ENCODE measurements at regions not wholly inside any gene's neighbourhood (a gene's known extent, or its start where the extent isn't known, plus 50 kb on each side); places are given as distances from the start of the nearest gene placed in this dataset.

DNA sequence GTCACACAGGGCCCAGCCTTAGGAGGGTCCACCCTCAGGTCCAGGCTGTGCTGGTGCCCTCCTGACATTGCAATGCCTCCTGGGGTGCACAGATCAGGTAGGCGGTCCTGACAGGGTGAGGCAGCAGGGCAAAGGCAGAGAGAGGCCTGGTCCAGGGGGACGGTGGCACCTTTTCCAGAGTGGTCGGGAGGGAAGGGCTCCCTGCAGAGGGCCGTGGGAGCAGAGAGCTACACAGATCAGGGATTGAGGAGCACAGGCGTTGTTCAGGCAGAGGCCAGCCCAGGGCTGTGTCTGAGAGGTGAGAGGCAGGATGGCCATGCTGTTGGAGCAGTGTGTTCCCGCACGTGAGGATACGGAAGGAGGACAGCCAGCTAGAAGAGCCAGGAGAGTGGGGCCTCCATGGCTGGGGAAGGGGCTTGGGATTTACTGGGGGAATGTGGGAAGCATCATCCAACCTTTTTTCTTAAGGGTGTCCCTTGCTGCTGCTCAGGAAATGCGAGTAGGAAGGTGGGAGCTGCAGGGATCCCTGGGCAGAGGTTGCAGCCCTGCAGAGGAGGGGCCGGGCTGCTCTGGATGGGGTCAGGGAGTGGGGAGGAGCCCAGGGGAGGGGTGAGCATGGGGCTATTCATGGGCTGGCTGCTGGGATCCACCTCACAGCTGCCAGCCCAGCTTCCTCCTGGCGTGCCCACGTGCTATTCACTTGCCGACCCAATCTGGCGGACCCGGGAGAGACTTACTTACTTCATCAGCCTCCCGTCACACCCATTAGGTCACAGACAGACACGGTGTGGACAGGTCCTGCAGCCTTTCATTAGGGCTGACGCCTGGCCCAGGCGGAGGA, 1516.4 kb downstream of the TBC1D22A start:
- Histone ChIP-seq H3K27ac (no peak overlapping the region), H3K36me3 (no peaks in the 10 kb centered on the region), H3K4me1 (peaks cover 0 to 9% (median 0%) of the 10 kb centered on the region in 10 experiments; a peak in 5 of 20 replicates), H3K4me2 (no peak overlapping the region), H3K9me3 (replicated peaks in 1 of 11) (peaks cover 0 to 15% (median 11%) of the 10 kb centered on the region in 11 experiments; a peak in 17 of 22 replicates), H3K9ac (no peak overlapping the region), H3K27me3 (no peaks in the 10 kb centered on the region), H3K4me3 (no peak overlapping the region), H4K20me1 (no peaks in the 10 kb centered on the region)
- TF ChIP-seq Cebpa-rat (IDR thresholded peaks at IDR 0.05): no peak

DNA sequence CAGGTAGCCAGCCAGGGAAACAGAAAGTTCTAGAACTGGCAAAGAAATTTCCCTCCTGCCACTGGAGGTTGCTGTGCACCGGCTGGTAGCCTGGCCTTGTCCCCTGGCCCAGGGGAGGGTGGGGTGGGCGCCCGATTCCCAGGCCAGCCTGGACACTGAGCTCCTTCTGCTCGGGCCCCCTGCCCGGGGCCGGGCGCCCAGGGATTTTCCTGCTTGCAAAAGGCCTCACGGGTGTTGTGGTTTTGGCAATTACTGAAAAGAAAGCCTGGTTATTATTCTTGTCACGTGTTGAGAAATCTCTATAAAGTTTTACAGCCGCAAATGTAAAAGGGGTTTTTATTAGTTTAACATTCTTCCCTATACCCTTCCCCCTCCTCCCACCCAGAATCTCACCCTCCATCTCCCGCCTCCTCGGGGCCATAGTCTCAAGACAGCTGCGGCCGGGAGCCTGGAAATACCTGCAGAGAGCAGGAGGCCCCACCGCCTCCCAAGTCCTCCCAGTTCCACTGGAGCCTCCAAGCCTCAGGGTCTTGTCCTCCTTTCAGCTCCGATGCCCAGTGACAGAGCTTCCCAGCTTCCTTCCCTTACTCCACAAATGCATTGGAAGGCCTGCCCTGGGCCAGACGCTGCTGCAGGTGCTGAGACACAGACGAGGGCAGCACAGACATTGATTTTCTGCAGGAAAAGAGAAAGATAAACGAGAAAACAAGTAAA, 1515.6 kb downstream of the TBC1D22A start:
- Histone ChIP-seq H3K36me3 (no peaks in the 10 kb centered on the region), H3K4me3 (no peak overlapping the region), H3K9me3 (replicated peaks in 1 of 11) (peaks cover 0 to 15% (median 11%) of the 10 kb centered on the region in 11 experiments; a peak in 17 of 22 replicates), H3K27me3 (no peaks in the 10 kb centered on the region), H3K9ac (no peak overlapping the region; a peak in 1 of 22 replicates), H3K27ac (no peak overlapping the region), H4K20me1 (no peaks in the 10 kb centered on the region), H3K4me2 (peak overlapping the region in 6 of 11 experiments; percentile 6 to 32 (median 18); a peak in 6 of 22 replicates), H3K4me1 (peaks cover 0 to 9% (median 0%) of the 10 kb centered on the region in 10 experiments; a peak in 5 of 20 replicates)
- TF ChIP-seq Cebpa-rat (IDR thresholded peaks at IDR 0.05): no peak

DNA sequence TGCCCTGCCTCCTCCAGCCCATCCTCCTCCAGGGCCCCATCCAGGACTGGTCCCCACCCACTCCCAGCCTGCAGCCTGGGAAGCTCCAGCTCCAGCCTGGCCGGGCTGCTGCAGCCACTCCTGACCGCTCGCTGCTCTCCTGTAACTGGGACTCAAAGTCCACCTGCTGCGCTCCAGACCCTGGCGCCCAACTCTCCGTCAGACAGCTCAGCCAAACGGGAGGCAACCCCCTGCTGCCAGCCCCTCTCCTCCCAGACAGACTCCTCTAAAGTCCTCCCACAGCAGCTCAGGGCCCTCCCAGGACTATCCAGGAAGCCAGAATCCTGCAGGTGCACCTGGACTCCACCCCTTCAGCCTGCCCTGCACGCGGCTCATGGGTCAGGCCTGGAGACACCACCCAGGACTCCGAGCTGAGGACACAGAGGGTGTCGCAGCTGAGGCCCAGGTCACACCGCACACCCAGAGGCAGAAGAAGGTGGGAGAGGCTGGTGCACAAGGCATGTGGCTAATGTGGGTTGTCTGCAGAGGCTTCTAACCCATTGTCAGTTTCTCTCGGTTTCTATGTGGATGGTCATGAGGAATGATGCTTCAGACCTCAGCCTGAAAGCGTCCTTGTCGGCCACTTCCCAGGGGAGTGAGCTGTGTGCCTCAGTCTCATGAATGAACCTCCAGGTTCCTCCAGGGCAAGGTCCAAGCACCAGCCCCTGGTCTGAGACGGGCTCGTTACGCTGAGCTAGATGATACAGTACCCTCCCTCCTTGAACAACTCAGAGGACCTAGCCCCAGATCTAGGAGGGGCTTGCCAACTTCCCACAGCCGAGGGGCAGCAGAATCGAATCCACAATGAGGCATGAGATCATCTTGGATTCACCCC, 1514.8 kb downstream of the TBC1D22A start:
- no peak overlapping the region; a peak in 1 of 22 replicates for H3K9ac ChIP-seq
- H3K27ac ChIP-seq: no peak overlapping the region
- peak overlapping the region in 3 of 11 experiments; percentile 10 to 32 (median 25); a peak in 3 of 22 replicates for H3K4me2 ChIP-seq
- H3K36me3 ChIP-seq: no peaks in the 10 kb centered on the region
- peaks cover 0 to 15% (median 11%) of the 10 kb centered on the region in 11 experiments; a peak in 17 of 22 replicates for H3K9me3 ChIP-seq (replicated peaks in 1 of 11)
- H3K4me1 ChIP-seq: peaks cover 0 to 9% (median 0%) of the 10 kb centered on the region in 10 experiments; a peak in 5 of 20 replicates
- H3K27me3 ChIP-seq: no peaks in the 10 kb centered on the region
- no peak overlapping the region for H3K4me3 ChIP-seq
- no peaks in the 10 kb centered on the region for H4K20me1 ChIP-seq
- TF ChIP-seq Cebpa-rat (IDR thresholded peaks at IDR 0.05): no peak

DNA sequence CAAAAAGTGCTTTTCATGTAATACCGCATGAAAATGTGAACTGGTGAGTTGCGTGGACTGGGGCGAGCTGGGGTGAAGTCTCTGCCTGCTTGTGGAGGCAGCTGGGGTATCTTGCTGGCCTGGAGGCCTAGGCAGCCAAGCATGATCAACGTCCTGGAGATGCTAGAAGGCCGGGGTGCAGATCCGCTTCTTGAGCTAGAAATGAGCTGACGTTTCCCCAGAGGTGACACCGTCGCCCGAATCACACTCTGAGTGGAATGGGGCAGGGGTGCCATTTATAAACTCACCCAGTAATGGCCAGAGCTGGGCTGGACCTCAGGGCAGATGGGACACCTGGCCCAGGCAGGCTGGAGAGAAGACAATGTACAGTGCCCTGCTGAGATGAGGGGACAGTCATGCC, 1513.0 kb downstream of the TBC1D22A start:
- Histone ChIP-seq H3K27ac (no peak overlapping the region), H3K4me1 (peaks cover 0 to 9% (median 0%) of the 10 kb centered on the region in 10 experiments; a peak in 5 of 20 replicates), H3K9me3 (replicated peaks in 1 of 11) (no peaks in the 10 kb centered on the region), H3K9ac (no peak overlapping the region), H3K36me3 (no peaks in the 10 kb centered on the region), H3K4me2 (no peak overlapping the region), H3K4me3 (no peak overlapping the region), H3K27me3 (no peaks in the 10 kb centered on the region), H4K20me1 (no peaks in the 10 kb centered on the region)
- no peak for TF ChIP-seq Cebpa-rat (IDR thresholded peaks at IDR 0.05)

DNA sequence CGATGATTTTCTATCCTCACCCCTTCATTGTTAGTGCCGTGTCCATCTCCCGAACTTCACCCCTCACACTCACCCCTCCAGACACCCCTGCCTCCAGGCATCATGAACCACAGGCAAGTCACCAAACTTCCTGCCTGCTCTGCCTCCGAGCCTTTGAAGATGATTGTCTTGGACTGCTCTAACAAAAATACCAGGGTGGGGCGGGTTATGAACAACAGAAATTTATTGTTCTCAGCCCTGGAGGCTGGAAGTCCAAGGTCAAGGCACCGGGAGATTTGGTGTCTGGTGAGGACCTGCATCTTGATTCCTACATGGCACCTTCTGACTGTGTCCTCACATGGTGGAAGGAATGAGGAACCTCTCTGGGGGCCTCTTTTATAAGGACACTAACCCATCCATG, 1508.3 kb downstream of the TBC1D22A start:
- H3K9me3 ChIP-seq (replicated peaks in 1 of 11): no peaks in the 10 kb centered on the region
- no peak for TF ChIP-seq Cebpa-rat (IDR thresholded peaks at IDR 0.05)
- H4K20me1 ChIP-seq: 0 out of 22 replicates have a peak, but pooled peaks cover 0 to 7% (median 0%) of the 10 kb centered on the region in 11 experiments
- no peak overlapping the region for H3K4me2 ChIP-seq
- no peaks in the 10 kb centered on the region for H3K27me3 ChIP-seq
- no peaks in the 10 kb centered on the region for H3K36me3 ChIP-seq
- no peak overlapping the region for H3K4me3 ChIP-seq
- H3K27ac ChIP-seq: no peak overlapping the region
- H3K4me1 ChIP-seq: no peaks in the 10 kb centered on the region
- H3K9ac ChIP-seq: no peak overlapping the region

DNA sequence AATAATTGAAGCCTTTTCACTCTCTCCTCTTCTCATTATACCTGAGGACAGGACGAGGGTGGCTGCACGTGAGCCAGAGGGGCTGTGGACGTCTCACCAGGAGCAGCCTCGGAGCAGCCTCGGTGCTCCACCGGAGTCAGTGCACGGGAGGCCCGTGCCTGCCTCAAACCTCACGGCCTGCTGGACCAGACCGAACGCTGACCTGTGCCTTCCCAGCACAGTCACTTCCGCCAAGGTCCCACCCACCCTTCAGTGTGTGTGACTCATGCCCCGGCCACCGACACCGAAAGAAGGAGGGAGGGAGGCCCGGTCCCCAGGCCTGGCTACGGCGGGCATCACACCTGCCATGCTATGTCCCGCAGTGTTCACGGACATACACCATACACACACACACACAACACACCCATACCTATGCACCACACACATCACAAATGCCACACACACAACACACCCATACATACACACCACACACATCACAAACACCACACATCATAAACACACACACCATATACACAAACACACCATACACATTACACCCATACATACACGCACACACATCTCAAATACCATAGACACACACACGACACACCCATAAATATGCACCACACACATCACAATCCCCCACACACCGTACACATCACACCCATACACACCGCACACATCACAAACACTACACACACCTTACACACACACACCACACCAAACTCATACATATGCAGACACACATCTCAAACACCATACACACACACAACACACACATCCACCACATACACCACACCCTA, 1506.5 kb downstream of the TBC1D22A start:
- Histone ChIP-seq H3K36me3 (no peaks in the 10 kb centered on the region), H3K4me1 (no peaks in the 10 kb centered on the region), H3K4me2 (no peak overlapping the region; a peak in 1 of 22 replicates), H3K9ac (no peak overlapping the region), H3K27me3 (no peaks in the 10 kb centered on the region), H3K9me3 (replicated peaks in 1 of 11) (no peaks in the 10 kb centered on the region), H4K20me1 (peaks cover 0 to 7% (median 0%) of the 10 kb centered on the region in 11 experiments; a peak in 1 of 22 replicates), H3K4me3 (no peak overlapping the region), H3K27ac (no peak overlapping the region)
- TF ChIP-seq Cebpa-rat (IDR thresholded peaks at IDR 0.05): no peak

DNA sequence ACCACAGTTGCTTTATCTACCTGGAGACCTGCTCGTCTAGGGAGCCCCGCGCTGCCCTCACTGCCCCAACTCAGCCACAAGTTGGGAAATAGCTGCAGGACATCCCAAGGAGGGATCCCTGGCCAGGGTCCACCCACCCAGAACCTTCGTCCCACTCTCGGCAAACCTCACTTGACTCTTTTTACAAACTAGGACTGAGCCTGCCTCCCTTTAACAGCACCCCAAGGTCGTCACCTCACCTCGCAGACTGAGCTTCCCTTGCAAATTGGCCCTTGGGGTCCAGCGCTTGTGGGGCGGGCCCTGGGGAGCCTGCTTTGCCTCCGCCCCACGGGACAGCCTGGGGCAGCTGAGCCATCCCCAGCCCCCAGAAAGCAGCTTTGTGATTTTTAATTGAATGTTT, 1505.8 kb downstream of the TBC1D22A start:
- no peaks in the 10 kb centered on the region for H3K9me3 ChIP-seq (replicated peaks in 1 of 11)
- H3K4me1 ChIP-seq: no peaks in the 10 kb centered on the region
- no peaks in the 10 kb centered on the region for H3K36me3 ChIP-seq
- no peaks in the 10 kb centered on the region for H3K27me3 ChIP-seq
- H3K27ac ChIP-seq: no peak overlapping the region
- H3K4me2 ChIP-seq: no peak overlapping the region
- H3K9ac ChIP-seq: no peak overlapping the region
- no peak for TF ChIP-seq Cebpa-rat (IDR thresholded peaks at IDR 0.05)
- H4K20me1 ChIP-seq: peaks cover 0 to 7% (median 0%) of the 10 kb centered on the region in 11 experiments; a peak in 1 of 22 replicates
- H3K4me3 ChIP-seq: no peak overlapping the region

DNA sequence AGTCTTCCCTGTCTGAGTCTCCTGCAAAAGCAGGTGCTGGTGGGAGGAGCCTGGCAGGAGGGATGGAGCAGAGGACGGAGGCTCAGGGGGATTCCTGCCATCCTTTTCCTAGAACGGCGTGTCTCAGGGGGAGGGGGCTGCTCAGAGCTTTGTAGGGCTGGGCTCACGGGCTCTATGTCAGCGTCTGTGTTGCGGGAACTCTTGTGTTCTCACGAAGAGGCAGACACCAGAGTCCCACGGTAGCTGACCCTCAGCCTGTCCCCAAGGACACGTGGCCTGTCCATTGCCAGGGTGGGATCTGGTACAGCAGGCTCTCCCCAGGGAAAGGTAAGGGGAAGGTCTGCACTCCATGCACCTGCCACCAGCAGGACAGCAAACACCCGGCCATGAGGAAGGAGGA, 1505.2 kb downstream of the TBC1D22A start:
- TF ChIP-seq Cebpa-rat (IDR thresholded peaks at IDR 0.05): no peak
- no peak overlapping the region for H3K27ac ChIP-seq
- H3K36me3 ChIP-seq: no peaks in the 10 kb centered on the region

More for the DNA sequence above, 1505.2 kb downstream of the TBC1D22A start:
- Histone ChIP-seq H4K20me1 (peaks cover 0 to 7% (median 0%) of the 10 kb centered on the region in 11 experiments; a peak in 1 of 22 replicates), H3K9me3 (replicated peaks in 1 of 11) (no peaks in the 10 kb centered on the region), H3K4me3 (no peak overlapping the region), H3K27me3 (no peaks in the 10 kb centered on the region), H3K4me1 (no peaks in the 10 kb centered on the region), H3K9ac (no peak overlapping the region), H3K4me2 (no peak overlapping the region)
